HG02973 (cell line): ENCODE measurements at regions not wholly inside any gene's neighbourhood (a gene's known extent, or its start where the extent isn't known, plus 50 kb on each side); places are given as distances from the start of the nearest gene placed in this dataset.

ENCODE experiments used
- ATAC-seq: cut with Tn5 transposase; IDR thresholded peaks from one replicate; pipeline ENCODE4 v1.9.1; 2021; ENCODE audit warnings: moderate library complexity; ENCODE audit not compliant: unreplicated experiment

DNA sequence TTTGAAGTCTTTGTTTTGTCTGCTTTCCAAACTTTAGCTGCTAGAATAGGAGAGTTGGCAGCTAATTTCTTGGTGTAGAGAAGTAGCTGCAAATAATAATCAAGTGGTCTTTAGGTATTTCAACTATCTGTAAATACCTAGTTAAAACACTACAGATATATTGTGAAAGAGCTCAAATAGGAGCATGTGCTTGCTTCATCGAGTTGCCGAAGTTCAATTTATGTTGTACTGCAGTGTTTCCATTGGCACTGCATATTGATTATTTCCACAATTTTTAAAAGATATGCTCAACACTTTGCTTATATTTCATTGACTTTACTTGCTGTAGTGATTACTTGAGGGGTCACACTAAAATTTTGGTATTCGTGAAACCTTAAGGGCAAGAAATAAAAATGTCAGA is 131.6 kb upstream of the BMP4 start:
- ATAC-seq = no peak

DNA sequence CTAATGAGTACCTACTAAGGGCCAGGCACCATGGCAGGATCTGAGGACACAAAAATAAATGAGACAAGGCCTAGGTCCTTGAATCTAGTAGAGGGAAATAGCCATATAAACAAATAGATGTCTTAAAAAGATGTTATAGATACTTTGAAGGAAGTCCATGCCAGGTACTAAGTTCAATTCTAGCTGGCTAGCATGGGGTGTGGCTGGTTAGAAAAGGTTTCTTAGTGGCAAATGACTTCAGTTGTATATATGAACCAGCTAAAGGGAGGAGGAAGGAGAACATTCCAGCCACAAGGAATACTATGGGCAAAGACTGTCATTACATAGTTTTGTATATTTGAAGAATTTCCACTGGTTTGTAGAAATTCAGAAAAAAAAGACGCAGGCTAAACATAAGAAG is 133.6 kb upstream of the BMP4 start:
- ATAC-seq = no peak

DNA sequence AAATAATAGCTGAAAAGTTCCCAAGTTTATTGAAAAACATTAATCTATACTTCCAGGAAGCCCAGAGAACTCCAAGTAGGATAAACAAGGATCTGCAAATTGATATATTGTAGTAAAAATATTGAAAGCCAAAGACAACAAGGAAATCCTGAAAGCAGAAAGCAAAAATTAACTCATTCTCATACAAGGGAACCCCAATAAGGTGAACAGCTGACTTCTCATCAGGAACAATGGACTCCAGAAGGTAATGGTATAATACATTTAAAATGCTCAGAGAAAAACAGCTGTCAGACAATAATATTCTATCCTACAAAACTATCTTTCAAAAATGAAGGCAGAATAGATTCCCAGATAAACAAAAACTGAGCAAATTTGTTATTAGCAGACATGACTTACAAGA is 138.1 kb upstream of the BMP4 start:
- ATAC-seq = no peak

DNA sequence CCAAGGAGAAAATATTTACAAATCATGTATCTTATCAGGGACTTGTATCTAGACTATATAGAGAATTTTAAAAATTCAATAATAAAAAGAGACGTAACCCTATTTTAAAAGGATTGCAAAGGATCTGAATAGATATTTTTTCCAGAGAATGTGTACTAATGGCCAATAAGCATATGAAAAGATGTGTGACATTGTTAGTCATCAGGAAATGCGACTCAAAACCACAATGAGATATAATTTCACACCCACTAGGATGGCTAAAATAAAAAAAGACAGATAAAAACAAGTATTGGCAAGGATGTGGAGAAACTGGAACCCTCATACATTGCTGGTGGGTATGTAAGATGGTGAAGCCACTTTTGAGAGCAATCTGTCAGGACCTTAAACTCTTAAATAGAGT is 141.9 kb upstream of the BMP4 start:
- no peak for ATAC-seq

DNA sequence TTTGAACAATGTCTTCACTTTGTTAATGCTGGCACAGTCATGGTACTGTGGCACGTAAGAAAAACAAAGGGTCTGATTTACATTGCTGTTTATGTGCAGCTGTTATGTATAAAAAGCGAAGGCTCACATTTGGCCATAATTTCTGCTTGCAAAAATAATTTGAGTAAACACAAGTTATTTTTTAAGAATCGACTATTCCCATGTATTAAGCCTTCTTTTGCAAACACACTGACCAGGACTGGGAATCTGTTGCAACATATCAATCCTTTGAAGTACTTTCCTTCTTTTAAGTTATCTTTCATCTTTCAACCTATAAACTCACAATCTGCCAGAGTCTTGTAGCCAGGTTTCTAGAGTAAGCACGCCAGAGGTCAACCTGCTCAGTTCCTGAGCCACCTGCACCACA is 145.4 kb upstream of the BMP4 start:
- no peak for ATAC-seq

DNA sequence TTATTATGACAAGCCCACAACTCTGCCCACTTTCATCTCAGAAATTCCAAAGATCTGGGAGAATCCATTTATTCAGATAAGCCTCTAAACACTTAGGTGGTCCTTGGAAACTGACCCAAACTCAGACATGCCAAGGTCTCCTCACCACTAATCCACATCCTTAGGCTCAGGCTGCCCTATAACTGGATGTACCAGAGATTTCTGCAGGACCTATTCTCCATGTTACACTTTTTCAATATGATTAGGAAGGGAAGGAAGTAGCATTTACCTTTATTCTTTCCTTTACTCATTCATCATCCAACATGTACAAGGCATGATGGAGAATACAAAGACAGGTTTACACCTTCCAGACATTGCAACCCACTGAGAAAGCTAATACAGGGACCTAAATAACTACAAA is 145.9 kb upstream of the BMP4 start:
- ATAC-seq = no peak

DNA sequence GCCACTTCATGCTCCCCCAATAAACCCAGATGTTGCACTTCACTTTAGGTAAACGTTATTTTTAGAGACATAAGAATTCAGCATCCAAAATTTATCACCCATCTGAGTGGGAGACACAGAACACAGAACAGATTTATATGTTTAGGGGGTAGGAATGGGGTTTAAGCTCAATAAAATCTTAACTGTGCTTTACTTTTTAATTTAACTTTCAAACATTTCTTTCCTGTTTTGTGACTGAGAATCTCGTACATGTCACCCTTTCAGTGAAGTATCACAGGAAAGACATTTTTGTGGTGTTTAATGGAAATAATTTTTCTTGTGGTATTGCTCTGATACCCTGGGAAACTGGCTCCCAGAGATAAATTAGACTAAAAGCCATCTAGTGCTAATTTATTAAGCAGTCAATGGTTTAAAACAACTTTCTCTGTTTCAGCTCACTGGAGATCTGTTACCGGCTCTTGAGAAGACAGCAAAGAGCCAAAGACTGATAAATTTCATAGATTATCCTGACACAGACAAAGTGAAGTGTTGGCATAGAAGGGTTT is 148.0 kb upstream of the BMP4 start:
- ATAC-seq = no peak

DNA sequence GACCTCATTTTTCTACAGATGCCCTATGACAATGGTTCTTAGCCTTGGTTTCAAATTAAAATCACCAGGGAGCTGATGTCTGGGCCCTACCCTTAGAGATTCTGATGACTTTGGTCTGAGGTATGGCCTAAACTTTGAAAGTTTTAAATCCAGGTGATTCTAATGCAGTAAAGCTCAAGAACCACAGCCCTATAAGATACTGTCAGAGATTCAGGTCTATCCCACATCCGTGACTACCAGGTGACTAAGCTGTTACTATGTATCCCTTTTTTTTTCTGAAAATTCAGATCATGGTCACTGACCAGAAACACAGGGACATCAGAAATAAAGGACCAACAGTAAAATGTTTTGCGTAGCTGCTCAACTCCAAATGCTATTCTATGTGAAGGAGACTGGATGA is 148.8 kb upstream of the BMP4 start:
- no peak for ATAC-seq

DNA sequence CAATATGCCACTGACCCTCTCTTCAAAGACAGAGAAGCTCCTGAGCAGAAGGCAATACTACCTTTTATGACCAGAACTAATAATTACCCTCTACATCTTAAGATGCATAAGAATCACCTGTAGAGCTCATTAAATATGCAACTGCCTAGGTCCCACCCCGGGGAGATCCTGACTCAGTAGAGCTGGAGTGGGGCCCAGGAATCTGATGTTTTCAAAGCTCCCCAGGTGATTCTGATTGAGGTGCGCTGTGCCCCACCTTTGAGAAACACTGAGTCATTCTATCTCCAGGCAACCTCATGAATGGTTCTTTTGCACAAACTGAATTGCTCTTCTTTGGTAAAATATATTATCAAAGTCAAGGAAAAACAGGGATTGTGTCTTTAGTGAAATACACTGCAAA is 149.3 kb upstream of the BMP4 start:
- ATAC-seq = no peak

DNA sequence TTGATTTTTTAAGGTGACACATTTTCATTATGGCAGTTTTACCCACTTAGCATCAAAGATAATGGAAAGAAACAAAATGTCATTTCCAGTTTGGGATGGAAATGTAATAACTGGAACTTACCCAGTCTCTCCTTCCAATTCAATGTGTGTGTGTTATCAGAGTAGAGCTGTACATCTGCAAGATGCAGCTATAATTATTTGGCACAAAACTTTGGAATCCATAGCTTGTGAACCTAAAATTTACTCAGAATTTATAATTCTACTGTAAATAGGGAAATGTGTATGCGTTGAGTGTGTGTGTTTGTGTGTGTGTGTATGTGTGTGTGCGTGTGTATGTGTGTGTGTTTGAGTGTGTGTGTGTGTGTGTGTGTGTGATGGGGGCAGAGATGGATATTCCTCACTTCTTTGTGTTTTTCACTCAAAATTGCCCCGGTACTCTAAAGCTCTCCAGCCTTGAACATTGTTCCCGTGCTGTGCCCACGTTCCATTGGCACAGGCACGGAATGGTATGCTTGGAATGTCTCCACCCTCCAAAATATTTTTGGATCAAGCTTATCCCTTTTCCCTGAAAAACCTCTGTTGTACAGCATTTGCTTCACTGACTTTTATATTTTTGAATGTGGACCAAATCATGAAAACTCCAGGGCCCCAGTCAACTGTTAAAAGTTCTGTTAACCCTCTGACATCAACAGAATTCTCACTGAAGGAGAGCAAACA is 150.2 kb upstream of the BMP4 start:
- no peak for ATAC-seq

DNA sequence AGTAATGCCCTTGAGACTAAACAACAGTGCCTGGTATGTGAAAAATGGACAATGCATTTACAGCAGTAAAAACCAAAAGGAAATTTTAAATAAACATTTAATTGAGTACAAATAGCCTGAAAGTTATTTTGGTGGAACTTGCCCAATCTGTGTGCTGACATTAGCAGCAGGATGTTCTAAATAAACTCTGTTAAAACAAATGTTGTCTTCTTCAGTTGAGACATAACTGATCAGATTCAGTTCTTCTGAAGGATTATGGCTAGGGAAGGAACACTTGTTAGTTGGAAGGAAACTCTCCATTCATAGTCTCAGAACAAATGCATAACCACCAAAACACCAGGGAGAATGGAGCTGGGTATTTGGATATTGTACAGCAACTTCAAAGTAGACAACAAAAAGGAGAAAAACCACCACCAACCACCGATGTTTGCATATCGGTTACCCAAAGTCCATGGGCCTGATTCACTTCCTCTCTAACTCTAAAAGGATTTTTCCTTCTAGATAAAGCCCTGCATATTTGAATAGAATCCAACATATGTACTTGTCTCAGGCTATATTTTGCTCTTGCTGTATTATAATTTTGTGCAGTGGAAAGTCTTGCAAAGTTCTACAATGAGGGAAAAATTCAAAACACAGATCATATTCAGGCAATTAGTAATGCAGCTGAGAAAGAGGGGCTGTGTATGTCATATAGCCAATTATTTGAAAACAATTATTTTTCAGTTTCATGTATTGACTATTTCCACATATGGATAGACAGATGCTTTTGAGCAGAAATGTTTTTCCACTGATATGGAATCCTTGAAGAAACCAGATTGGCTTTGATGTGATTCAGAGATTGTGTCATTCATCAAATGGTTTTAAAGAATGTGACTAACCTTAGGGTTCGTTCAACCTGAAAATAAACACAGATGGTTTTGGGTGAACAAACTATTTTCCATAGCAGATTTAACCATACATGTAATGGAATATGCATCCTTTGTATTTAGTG is 152.2 kb upstream of the BMP4 start:
- no peak for ATAC-seq

DNA sequence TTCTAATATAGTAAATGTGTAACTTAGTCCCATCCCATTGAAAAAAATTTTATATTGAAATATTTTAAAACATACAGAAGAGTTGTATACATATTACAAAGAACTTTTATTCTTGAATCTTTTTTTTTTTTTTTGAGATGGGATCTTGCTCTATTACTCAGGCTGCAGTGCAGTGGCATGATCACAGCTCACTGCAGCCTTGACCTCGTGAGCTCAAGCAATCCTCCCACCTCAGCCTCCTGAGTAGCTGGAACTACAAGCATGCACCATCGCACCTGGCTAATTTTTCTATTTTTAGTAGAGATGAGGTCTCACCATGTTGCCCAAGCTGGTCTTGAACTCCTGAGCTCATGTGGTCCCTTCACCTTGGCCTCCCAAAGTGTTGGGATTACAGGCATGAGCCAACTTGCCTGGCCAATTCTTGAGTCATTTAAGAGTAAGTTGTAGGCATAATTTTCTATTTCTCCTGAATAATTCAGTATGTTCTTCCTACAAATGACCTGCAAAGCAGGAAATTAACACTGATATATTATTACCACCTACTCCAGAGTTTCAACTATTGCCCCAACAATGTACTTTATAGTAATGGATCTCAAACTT is 153.0 kb upstream of the BMP4 start:
- no peak for ATAC-seq

DNA sequence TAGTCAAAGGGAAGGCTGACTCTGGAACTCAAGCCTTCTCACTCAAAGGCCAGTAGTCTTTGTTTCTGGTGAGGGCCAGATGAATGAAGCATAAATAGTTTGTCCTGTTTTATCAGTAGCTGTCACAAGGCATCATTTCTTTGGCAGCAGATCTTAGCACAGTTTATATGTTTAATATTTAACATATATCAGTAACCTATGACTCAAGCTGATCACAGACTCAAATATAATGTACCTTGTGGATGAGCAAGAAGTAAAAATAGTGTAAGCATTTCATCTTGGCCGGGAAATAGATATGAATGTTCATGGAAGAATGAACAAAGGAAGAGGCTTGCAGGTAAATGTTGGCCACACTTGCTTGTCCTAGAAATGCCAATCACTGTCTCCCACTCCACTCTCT is 158.3 kb upstream of the BMP4 start:
- no peak for ATAC-seq

DNA sequence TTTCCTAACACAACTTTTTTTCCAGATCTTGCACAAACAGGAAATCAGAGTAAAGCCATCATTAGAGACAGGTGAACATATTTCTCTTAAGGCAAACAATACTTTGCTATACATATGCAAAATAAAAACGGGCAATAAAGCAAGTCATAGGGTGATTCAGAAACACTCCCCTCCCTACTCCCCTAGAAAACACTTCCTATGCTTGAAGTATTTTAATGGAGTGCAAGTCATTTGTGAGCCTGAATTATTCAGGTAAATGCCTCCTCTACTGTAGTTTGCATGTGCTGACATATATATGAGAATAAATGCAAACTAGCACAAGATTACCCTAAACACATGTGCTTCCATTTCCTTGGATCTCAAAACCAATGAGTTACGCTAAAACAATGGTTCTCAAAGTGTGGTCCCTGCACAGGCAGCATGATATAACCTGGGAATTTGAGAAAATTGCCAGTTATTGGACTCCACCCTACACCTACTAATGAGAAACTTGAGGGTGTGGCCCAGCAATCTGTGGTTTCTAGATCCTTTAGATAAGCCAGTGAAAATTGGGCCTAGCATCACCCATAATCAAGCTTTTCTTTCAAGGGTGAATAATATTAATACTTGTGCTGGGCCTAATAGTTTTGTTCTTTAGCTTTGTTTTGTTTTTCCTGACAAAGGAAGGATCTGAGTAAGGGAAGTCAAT is 159.7 kb upstream of the BMP4 start:
- ATAC-seq = no peak

DNA sequence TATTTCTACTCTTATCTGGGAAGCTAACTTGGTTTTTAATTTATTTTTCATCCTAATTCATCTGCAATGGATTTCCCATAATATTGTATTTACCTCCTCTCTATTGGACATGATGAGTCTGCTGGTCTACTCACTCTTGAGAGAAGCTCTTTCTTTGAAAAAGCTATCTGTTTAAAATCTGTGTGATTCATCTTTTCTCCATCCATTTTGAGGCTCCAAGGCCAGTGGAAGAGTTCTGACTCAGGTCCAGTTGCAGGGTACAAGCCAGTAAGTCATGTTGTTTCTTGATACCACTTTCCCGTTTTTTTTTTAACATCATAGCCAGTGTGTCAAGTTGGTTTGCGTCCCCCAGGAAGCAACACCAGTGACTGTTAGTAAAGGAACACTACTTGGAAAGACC is 160.3 kb upstream of the BMP4 start:
- ATAC-seq = no peak

DNA sequence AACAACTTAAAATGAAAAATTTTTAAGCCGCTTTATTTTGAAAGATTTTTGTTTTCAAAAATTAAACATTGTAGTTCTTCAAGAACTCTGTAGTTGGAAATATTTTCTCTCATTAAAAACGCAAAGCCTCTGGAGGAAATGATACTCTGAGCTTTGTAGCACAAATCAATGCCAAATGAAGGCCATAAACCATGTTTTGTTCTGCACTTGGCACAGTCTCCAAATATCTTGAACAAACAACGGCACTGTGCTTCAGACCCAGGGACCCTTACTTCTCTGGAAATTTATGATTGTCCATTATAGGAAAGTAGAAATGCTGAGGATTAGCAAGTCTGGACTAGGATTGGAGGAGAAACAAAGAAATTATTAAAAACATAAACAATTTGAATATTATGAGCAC is 160.8 kb upstream of the BMP4 start:
- no peak for ATAC-seq

DNA sequence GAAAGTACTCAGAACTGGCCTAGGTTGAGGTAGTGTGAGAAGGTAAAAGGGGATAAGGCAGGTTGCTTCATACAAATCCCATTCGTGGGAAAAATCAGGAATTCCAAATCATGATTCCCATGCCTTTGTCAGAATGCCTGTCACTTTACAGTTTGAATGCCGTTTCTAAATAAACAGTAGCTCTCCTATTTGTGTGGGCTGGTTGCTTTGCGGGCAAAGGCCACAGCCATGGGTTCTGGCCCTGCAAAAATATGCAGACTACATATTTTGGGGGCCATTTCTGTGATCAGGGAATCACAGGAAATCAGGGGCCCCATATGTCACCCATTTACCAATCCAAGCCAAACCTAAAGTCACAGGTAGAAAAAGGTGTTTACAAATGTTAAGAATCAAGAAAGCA is 161.3 kb upstream of the BMP4 start:
- ATAC-seq = no peak

DNA sequence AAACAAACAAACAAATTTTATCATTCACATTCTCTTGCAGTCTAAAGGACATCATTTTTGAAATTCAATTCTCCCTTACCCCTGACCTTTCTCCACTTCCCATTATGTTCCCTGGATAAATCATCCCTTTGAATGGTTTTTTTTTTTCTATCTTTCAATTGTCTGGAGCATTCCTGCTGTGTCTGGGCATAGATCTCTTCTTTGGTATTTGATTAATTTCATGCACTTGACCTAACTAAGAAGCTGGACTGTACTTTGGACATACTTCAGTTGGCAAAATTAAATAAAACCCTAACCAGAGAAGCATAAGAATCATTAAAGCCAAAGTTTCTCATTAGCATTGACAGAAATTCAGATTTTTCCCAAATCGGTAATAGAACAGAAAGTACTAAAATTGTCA is 163.6 kb upstream of the BMP4 start:
- no peak for ATAC-seq

DNA sequence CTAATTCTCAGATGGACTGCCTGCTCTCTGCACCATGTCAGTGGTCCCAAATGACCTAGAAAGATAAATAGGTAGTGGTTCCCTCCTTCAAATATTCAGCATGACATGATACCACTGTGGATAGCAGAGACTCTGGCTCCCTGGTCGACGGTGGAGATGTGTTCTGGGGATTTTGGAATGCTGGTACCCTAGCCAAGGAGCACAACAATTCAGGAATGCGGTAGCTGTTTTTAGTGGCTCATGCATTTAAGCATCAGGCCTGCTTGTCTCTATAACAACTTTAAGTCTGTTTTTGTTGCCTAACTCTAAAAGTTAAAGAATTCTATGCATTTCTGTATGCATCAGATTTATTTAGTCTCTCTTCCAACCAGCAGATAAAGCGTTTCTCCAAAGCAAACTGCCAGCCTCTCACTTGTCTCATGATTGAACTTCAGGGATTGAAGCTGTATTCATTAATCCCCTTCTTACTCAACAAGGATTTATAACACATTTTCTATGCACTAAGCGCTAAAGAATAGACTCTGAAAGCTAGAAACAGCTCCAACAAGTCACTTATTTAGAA is 164.9 kb upstream of the BMP4 start:
- ATAC-seq = no peak

DNA sequence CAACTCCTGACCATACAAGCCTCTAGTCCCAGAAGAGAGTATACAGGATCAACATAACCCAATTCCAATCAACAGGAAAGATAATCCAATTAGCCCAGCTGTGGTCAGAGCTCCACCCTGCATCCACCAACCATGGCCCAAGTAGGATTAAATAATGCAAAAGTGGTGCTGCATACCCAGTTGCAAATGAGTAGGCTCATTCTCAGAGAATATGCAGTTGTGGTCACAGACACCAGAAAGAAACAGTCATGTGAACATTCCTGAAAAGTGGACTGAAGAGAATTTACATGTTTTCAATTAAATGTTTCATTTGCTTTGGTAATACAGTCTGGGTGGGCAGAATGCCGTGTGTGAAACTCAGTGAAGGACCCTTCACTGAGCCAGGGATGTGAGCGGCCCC is 167.2 kb upstream of the BMP4 start:
- ATAC-seq = no peak

DNA sequence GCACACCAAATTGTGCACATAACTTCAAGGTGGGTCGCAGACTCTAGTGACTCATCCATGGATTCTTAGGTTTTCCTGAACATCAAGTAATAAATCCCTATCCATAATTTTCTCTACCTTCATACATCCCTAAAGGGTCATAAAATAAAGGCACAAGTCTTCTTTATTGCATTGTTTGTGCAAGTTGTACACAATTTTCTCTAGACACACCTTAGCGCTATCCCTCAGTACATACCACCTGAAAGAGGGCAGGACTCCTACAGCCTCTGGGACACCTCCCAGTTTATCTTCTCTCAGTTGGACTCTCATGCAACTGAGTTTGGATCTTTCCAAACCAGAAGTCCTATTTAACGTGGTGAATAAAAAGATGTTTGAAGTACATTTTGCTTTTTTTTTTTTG is 168.5 kb upstream of the BMP4 start:
- ATAC-seq = no peak
